CD4-positive, alpha-beta T cell treated with Interleukin-21 for 1 hour (primary cell): ENCODE measurements at regions not wholly inside any gene's neighbourhood (a gene's known extent, or its start where the extent isn't known, plus 50 kb on each side); places are given as distances from the start of the nearest gene placed in this dataset.
"Not testable (repeated sequence)": the region's sequence is repeated elsewhere in the genome, so short reads cannot be mapped to it uniquely, and the experiment has no call there.

Experiments used
- DNase-seq: peaks from one replicate; pipeline ENCODE4 v3.0.0-alpha.2; 2020

- DNase-seq = no peak
Measured at GRCh38 chrX:8105531-8105930, 65.5 kb downstream of the VCX2 start.

- DNase-seq = no peak
Measured at GRCh38 chrX:8103655-8104054, 67.4 kb downstream of the VCX2 start.

GRCh38 chrX:8091510-8091909 is 79.6 kb downstream of the VCX2 start:
- DNase-seq = no peak

GRCh38 chrX:8090906-8091305 is 80.2 kb downstream of the VCX2 start:
- DNase-seq = no peak

GRCh38 chrX:8090482-8090881 is 80.6 kb downstream of the VCX2 start:
- DNase-seq = no peak

GRCh38 chrX:8089141-8089540 is 81.9 kb downstream of the VCX2 start:
- no peak for DNase-seq

GRCh38 chrX:8084006-8084405 is 87.1 kb downstream of the VCX2 start:
- no peak for DNase-seq

GRCh38 chrX:8083286-8083685 is 87.8 kb downstream of the VCX2 start:
- DNase-seq = no peak

- no peak for DNase-seq
Measured at GRCh38 chrX:8075636-8076035, 95.4 kb downstream of the VCX2 start.

GRCh38 chrX:8067754-8068462 is 103.2 kb downstream of the VCX2 start:
- no peak for DNase-seq

- no peak for DNase-seq
Measured at GRCh38 chrX:8052909-8053308, 118.2 kb downstream of the VCX2 start.

- no peak for DNase-seq
Measured at GRCh38 chrX:8049827-8050226, 121.2 kb downstream of the VCX2 start.

GRCh38 chrX:8048466-8048865 is 121.3 kb upstream of the PNPLA4 start:
- no peak for DNase-seq

- DNase-seq = no peak
Measured at GRCh38 chrX:8044947-8045346, 117.7 kb upstream of the PNPLA4 start.

GRCh38 chrX:8043546-8043945 is 116.3 kb upstream of the PNPLA4 start:
- no peak for DNase-seq

GRCh38 chrX:8043121-8043520 is 115.9 kb upstream of the PNPLA4 start:
- DNase-seq = no peak

- no peak for DNase-seq
Measured at GRCh38 chrX:8042304-8042703, 115.1 kb upstream of the PNPLA4 start.

- not testable (repeated sequence) for DNase-seq
Measured at GRCh38 chrX:8039711-8040110, 112.5 kb upstream of the PNPLA4 start.

GRCh38 chrX:8037593-8038348 is 110.6 kb upstream of the PNPLA4 start:
- DNase-seq = no peak

- no peak for DNase-seq
Measured at GRCh38 chrX:8036914-8037313, 109.7 kb upstream of the PNPLA4 start.

GRCh38 chrX:8034058-8034457 is 106.8 kb upstream of the PNPLA4 start:
- no peak for DNase-seq

GRCh38 chrX:8033175-8033574 is 106.0 kb upstream of the PNPLA4 start:
- no peak for DNase-seq

- no peak for DNase-seq
Measured at GRCh38 chrX:8030361-8030760, 103.1 kb upstream of the PNPLA4 start.

- no peak for DNase-seq
Measured at GRCh38 chrX:8027827-8028226, 100.6 kb upstream of the PNPLA4 start.

GRCh38 chrX:8025705-8026104 is 98.5 kb upstream of the PNPLA4 start:
- no peak for DNase-seq
